Natural killer cell (primary cell): ENCODE measurements at regions not wholly inside any gene's neighbourhood (a gene's known extent, or its start where the extent isn't known, plus 50 kb on each side); places are given as distances from the start of the nearest gene placed in this dataset.
"Not testable (repeated sequence)": the region's sequence is repeated elsewhere in the genome, so short reads cannot be mapped to it uniquely, and the experiment has no call there.

Source experiments
- ATAC-seq, 3 donors: fragments of 150-1000 bp in 2 of 3; fragments of 200-7000 bp in 1 of 3; cut with Tn5 transposase; 1 replicate in 1 of 3; 2 replicates in 2 of 3; pipeline ENCODE4 v1.10.0; 2021; ENCODE audit warnings: mild to moderate bottlenecking in 2 of 3, moderate library complexity in 2 of 3
- DNase-seq, 2 donors: peaks; one replicate each; pipeline versions ENCODE4 v3.0.0 to v3.0.0-alpha.2; 2013 to 2021; ENCODE audit warnings: mixed read lengths in 1 of 2
- H3K27ac ChIP-seq: one replicate; pipeline ENCODE4 v1.5.1; 2013; ENCODE audit warnings: mild to moderate bottlenecking, low read length
- H3K27me3 ChIP-seq: one replicate; pipeline ENCODE4 v1.6.1; 2013; ENCODE audit warnings: low read length; ENCODE audit not compliant: control insufficient read depth, insufficient read depth
- H3K36me3 ChIP-seq: one replicate; pipeline ENCODE4 v1.6.1; 2013; ENCODE audit warnings: low read length; ENCODE audit not compliant: control insufficient read depth, insufficient read depth
- H3K4me1 ChIP-seq: one replicate; pipeline ENCODE4 v1.6.1; 2013; ENCODE audit warnings: low read length; ENCODE audit not compliant: control insufficient read depth, insufficient read depth
- H3K4me3 ChIP-seq: one replicate; pipeline ENCODE4 v1.5.1; 2013; ENCODE audit warnings: low read length
- H3K9me3 ChIP-seq: one replicate; pipeline ENCODE4 v1.6.1; 2013; ENCODE audit warnings: low read length; ENCODE audit not compliant: control insufficient read depth, insufficient read depth
- H3K27ac Mint-ChIP-seq, 2 donors: one replicate each; pipeline ENCODE4 v1.8.0; 2022; ENCODE audit warnings: mild to moderate bottlenecking in 2 of 2, mixed read lengths in 2 of 2, moderate library complexity in 1 of 2
- H3K27me3 Mint-ChIP-seq, 2 donors: one replicate each; pipeline ENCODE4 v1.8.0; 2022; ENCODE audit warnings: low read depth in 2 of 2, mixed read lengths in 2 of 2
- H3K36me3 Mint-ChIP-seq: one replicate; pipeline ENCODE4 v1.8.0; 2022; ENCODE audit warnings: mixed read lengths
- H3K4me1 Mint-ChIP-seq, 2 donors: one replicate each; pipeline ENCODE4 v1.8.0; 2022; ENCODE audit warnings: mixed read lengths in 2 of 2
- H3K4me3 Mint-ChIP-seq: one replicate; pipeline ENCODE4 v1.8.0; 2022; ENCODE audit warnings: mild to moderate bottlenecking, moderate library complexity, mixed read lengths
- H3K9me3 Mint-ChIP-seq, 2 donors: one replicate each; pipeline ENCODE4 v1.8.0; 2022; ENCODE audit warnings: mixed read lengths in 2 of 2
- WGBS: methylation state at CpG from one replicate; pipeline ENCODE4 v1.1.7; 2013; ENCODE audit warnings: missing lambda C conversion rate; ENCODE audit not compliant: insufficient coverage; 5-methylcytosine and 5-hydroxymethylcytosine counted together
- intact Hi-C: fragments of 100-400 bp; cut with micrococcal nuclease; formaldehyde crosslinking; loops from one replicate; pipeline ENCODE4 v1.14.2; 2022
- TF ChIP-seq, protein P1 (sequence below): fragments of 200-600 bp; IDR thresholded peaks from one replicate; pipeline ENCODE4 v1.8.0; 2022; ENCODE audit warnings: antibody characterized with exemption

DNA sequence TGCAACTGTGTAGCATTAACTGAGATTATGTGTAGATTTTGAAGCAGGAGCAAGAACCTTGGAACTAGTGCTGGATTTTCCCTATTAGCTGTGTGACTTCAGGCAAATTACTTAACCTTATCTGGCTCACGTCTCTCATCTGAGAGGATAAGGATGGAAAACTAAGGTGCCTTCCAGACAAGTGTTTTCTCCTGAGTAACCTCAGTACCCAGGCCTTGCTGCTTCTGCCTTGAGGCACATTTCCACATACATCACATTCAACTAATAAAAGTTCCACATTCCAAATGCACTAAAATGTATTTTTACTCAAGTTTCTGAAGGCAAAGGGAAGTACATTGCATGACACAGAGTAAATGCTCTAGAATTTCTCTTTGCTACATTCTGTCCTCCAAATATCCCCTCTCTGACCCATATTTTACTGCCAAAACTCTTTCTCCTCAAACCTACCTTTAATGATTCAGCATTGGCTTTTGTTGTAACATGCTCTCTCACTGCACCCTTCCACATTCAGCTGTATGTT is 195.4 kb upstream of the ADGRL3 start:
- WGBS = 83% methylated on average over 1 of the region's 1 CpG
- Mint-ChIP-seq H3K36me3 (peaks cover 8% of the 10 kb centered on the region), H3K9me3 (peaks cover 24% of the 10 kb centered on the region in 2 donors), H3K27ac (no peak overlapping the region), H3K27me3 (no peaks in the 10 kb centered on the region), H3K4me3 (no peak overlapping the region), H3K4me1 (no peaks in the 10 kb centered on the region)
- Histone ChIP-seq H3K4me1 (no peaks in the 10 kb centered on the region), H3K36me3 (no peaks in the 10 kb centered on the region), H3K9me3 (peaks cover under 1% of the 10 kb centered on the region), H3K4me3 (no peak overlapping the region), H3K27me3 (no peaks in the 10 kb centered on the region), H3K27ac (no peak overlapping the region)
- ATAC-seq = no peak
- intact Hi-C loops = no loop called here
- DNase-seq = no peak
- TF ChIP-seq, protein P1, sequence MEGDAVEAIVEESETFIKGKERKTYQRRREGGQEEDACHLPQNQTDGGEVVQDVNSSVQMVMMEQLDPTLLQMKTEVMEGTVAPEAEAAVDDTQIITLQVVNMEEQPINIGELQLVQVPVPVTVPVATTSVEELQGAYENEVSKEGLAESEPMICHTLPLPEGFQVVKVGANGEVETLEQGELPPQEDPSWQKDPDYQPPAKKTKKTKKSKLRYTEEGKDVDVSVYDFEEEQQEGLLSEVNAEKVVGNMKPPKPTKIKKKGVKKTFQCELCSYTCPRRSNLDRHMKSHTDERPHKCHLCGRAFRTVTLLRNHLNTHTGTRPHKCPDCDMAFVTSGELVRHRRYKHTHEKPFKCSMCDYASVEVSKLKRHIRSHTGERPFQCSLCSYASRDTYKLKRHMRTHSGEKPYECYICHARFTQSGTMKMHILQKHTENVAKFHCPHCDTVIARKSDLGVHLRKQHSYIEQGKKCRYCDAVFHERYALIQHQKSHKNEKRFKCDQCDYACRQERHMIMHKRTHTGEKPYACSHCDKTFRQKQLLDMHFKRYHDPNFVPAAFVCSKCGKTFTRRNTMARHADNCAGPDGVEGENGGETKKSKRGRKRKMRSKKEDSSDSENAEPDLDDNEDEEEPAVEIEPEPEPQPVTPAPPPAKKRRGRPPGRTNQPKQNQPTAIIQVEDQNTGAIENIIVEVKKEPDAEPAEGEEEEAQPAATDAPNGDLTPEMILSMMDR = no peak

DNA sequence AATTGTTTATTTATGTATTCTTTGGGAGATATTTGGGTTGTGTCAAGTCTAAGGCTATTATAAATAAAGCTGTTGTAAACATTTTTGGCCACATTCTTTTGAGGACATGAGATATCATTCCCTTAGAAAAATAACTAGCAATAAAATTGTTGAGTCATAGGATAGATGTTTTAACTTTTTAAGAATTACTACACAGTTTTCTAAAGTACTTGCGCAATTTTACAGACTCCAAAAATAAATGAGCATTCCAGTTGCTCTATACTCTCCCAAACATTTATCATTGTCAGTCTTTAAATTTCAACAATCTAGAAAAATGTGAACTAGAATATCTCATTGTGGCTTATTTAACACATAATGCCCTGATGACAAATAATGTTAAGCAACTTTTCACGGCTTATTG is 189.1 kb upstream of the ADGRL3 start:
- Mint-ChIP-seq H3K27ac (no peak overlapping the region), H3K27me3 (no peaks in the 10 kb centered on the region)
- no peak for DNase-seq

DNA sequence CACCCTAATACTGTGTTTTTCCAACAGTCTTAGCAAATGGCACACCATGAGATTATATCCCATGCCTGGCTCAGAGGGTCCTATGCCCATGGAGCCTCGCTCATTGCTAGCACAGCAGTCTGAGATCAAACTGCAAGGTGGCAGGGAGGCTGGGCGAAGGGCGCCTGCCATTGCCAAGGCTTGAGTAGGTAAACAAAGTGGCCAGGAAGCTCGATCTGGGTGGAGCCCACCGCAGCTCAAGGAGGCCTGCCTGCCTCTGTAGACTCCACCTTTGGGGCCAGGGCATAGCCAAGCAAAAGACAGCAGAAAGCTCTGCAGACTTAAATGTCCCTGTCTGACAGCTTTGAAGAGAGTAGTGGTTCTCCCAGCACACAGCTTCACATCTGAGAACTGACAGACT is 188.2 kb upstream of the ADGRL3 start:
- DNase-seq, intact Hi-C loops, H3K9me3 ChIP-seq, H3K27me3 Mint-ChIP-seq, H3K4me1 ChIP-seq, H3K4me3 ChIP-seq, H3K4me3 Mint-ChIP-seq, H3K27ac Mint-ChIP-seq, ATAC-seq, H3K36me3 ChIP-seq, H3K27ac ChIP-seq, H3K27me3 ChIP-seq, H3K4me1 Mint-ChIP-seq: not testable (repeated sequence)
- Mint-ChIP-seq H3K36me3 (peaks cover 15% of the 10 kb centered on the region), H3K9me3 (peaks cover 19 to 29% of the 10 kb centered on the region in 2 donors)
- 82% methylated on average over 5 of the region's 5 CpGs for WGBS

More for the DNA sequence above, 189.1 kb upstream of the ADGRL3 start:
- no peak for ATAC-seq
- Histone ChIP-seq H3K27ac (no peak overlapping the region), H3K27me3 (no peaks in the 10 kb centered on the region), H3K4me3 (no peak overlapping the region), H3K36me3 (no peaks in the 10 kb centered on the region), H3K4me1 (no peaks in the 10 kb centered on the region), H3K9me3 (peaks cover 8% of the 10 kb centered on the region)
- TF ChIP-seq, protein P1 = no peak
- no CpG with 5 or more reads among the region's 2 CpGs for WGBS
- peaks cover 19 to 29% of the 10 kb centered on the region in 2 donors for H3K9me3 Mint-ChIP-seq
- no peak overlapping the region for H3K4me3 Mint-ChIP-seq
- intact Hi-C loops = no loop called here
- no peaks in the 10 kb centered on the region for H3K4me1 Mint-ChIP-seq
- peaks cover 15% of the 10 kb centered on the region for H3K36me3 Mint-ChIP-seq

DNA sequence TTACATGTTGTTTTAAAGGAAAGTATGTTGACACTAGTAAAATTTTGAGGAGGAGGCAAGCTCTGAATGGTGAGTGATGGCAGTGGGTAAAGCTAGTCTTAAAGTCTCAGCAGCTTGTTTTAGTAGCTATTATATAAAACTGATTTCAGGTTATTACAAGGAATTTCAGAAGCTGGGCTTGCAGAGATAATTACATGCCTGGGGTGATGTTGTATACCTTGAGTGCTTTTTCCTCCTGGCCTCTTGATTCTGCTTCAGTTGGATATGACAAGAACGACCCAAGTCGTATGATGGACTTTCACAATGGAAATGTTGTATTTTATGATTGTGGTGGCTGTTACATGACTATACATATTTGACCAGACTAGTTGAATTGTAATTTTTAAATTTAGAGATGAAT is 175.5 kb upstream of the ADGRL3 start:
- Histone ChIP-seq H3K27me3 (no peaks in the 10 kb centered on the region), H3K36me3 (no peaks in the 10 kb centered on the region), H3K27ac (no peak overlapping the region), H3K4me1 (no peaks in the 10 kb centered on the region), H3K9me3 (no peaks in the 10 kb centered on the region), H3K4me3 (no peak overlapping the region)
- Mint-ChIP-seq H3K4me1 (no peaks in the 10 kb centered on the region), H3K27me3 (no peaks in the 10 kb centered on the region), H3K27ac (no peak overlapping the region), H3K36me3 (no peaks in the 10 kb centered on the region), H3K9me3 (peaks cover 16 to 18% of the 10 kb centered on the region in 2 donors), H3K4me3 (no peak overlapping the region)
- TF ChIP-seq, protein P1 = no peak
- intact Hi-C loops = no loop called here
- DNase-seq (no peak), ATAC-seq (no peak)
- 79% methylated on average over 2 of the region's 2 CpGs for WGBS
